B cell (primary cell): ENCODE measurements at regions not wholly inside any gene's neighbourhood (a gene's known extent, or its start where the extent isn't known, plus 50 kb on each side); places are given as distances from the start of the nearest gene placed in this dataset.

ENCODE experiments used
- ATAC-seq: fragments of 200-7000 bp; cut with Tn5 transposase; one replicate; pipeline ENCODE4 v1.10.0; 2021; ENCODE audit warnings: low read depth, mild to moderate bottlenecking, moderate number of reproducible peaks, moderate library complexity
- CTCF ChIA-PET: fragments of 350-600 bp; sonication (Branson Sonifier 250); formaldehyde crosslinking; loops from one replicate; lab custom pipeline; 2021; ENCODE audit warnings: antibody characterized with exemption, inconsistent platforms; lab: Charles Lee
- POLR2A ChIA-PET: fragments of 350-600 bp; sonication (Branson Sonifier 250); formaldehyde crosslinking; loops from one replicate; lab custom pipeline; 2021; ENCODE audit warnings: antibody characterized with exemption; lab: Charles Lee
- DNase-seq: peaks from one replicate; pipeline ENCODE4 v3.0.0; 2013
- H2AFZ ChIP-seq: 2 replicates; pipeline ENCODE4 v1.6.1; 2012; ENCODE audit warnings: mild to moderate bottlenecking, low read depth, low read length; ENCODE audit not compliant: insufficient read depth, poor library complexity, severe bottlenecking
- H3K27ac ChIP-seq, 2 donors: 1 replicate in 1 of 2; 2 replicates in 1 of 2; pipeline ENCODE4 v1.5.1; 2012 to 2013; ENCODE audit warnings: low read length in 2 of 2, mild to moderate bottlenecking in 2 of 2, moderate library complexity in 1 of 2
- H3K27me3 ChIP-seq, 4 experiments: fragments of 200-600 bp in 1 of 4; sonication (generic) in 1 of 4; replicated peaks in 1 of 4; 1 replicate in 2 of 4; 2 replicates in 2 of 4; pipeline versions ENCODE4 v1.6.1 to v1.7.0; 2013 to 2016; ENCODE audit warnings: low read length in 3 of 4, mild to moderate bottlenecking in 2 of 4, mixed read lengths in 1 of 4, moderate library complexity in 1 of 4; ENCODE audit not compliant: insufficient read depth in 4 of 4, control insufficient read depth in 3 of 4; ENCODE audit errors: control extremely low read depth in 1 of 4
- H3K36me3 ChIP-seq, 2 experiments: replicated peaks in 1 of 2; 1 replicate in 1 of 2; 2 replicates in 1 of 2; pipeline versions ENCODE4 v1.6.1 to v1.7.1; 2013; ENCODE audit warnings: low read length in 1 of 2; ENCODE audit not compliant: insufficient read depth in 2 of 2, control insufficient read depth in 1 of 2; ENCODE audit errors: control extremely low read depth in 1 of 2, extremely low read depth in 1 of 2
- H3K4me1 ChIP-seq, 2 donors: fragments of 200-600 bp in 1 of 2; sonication (generic) in 1 of 2; 1 replicate in 1 of 2; 2 replicates in 1 of 2; pipeline versions ENCODE4 v1.5.1 to v1.6.1; 2013 to 2017; ENCODE audit warnings: low read length in 2 of 2; ENCODE audit not compliant: control insufficient read depth in 2 of 2, insufficient read depth in 2 of 2
- H3K4me2 ChIP-seq: replicated peaks from 2 replicates; pipeline ENCODE3; 2012; ENCODE audit warnings: mild to moderate bottlenecking, low read depth, low read length; ENCODE audit not compliant: poor library complexity, severe bottlenecking
- H3K4me3 ChIP-seq, 5 experiments: fragments of 200-600 bp in 1 of 5; sonication (generic) in 1 of 5; 1 replicate in 3 of 5; 2 replicates in 2 of 5; pipeline versions ENCODE4 v1.5.1 to v1.7.0; 2011 to 2016; ENCODE audit warnings: low read length in 4 of 5, mild to moderate bottlenecking in 4 of 5, low read depth in 2 of 5, control low read depth in 1 of 5, moderate library complexity in 1 of 5; ENCODE audit not compliant: insufficient read depth in 1 of 5; ENCODE audit errors: control extremely low read depth in 1 of 5, extremely low read depth in 1 of 5
- H3K79me2 ChIP-seq: fragments of 200-600 bp; sonication (generic); one replicate; pipeline ENCODE4 v1.6.0; 2016; ENCODE audit warnings: low read length; ENCODE audit not compliant: control insufficient read depth, insufficient read depth
- H3K9ac ChIP-seq: fragments of 200-600 bp; sonication (generic); 2 replicates; pipeline ENCODE4 v1.6.1; 2017; ENCODE audit warnings: mild to moderate bottlenecking, low read length, moderate library complexity
- H3K9me3 ChIP-seq, 3 donors: one replicate each; pipeline versions ENCODE4 v1.6.1 to v1.7.1; 2013; ENCODE audit warnings: low read length in 2 of 3; ENCODE audit not compliant: control insufficient read depth in 2 of 3, insufficient read depth in 1 of 3; ENCODE audit errors: control extremely low read depth in 1 of 3
- H4K20me1 ChIP-seq: 2 replicates; pipeline ENCODE4 v1.6.0; 2012; ENCODE audit warnings: mild to moderate bottlenecking, low read length; ENCODE audit not compliant: insufficient read depth, control insufficient read depth, poor library complexity, severe bottlenecking
- H3K27ac Mint-ChIP-seq: one replicate; pipeline ENCODE4 v1.8.0; 2021; ENCODE audit warnings: mixed read lengths
- H3K27me3 Mint-ChIP-seq: one replicate; pipeline ENCODE4 v1.8.0; 2021; ENCODE audit warnings: mixed read lengths
- H3K4me1 Mint-ChIP-seq: one replicate; pipeline ENCODE4 v1.8.0; 2021; ENCODE audit warnings: mixed read lengths
- H3K4me3 Mint-ChIP-seq: one replicate; pipeline ENCODE4 v1.8.0; 2021; ENCODE audit warnings: mixed read lengths
- H3K9me3 Mint-ChIP-seq: one replicate; pipeline ENCODE4 v1.8.0; 2022; ENCODE audit warnings: mixed read lengths; ENCODE audit not compliant: insufficient read depth
- CTCF ChIP-seq: fragments of 200-600 bp; IDR thresholded peaks from one replicate; pipeline ENCODE4 v1.8.0; 2022; ENCODE audit warnings: antibody characterized with exemption, mild to moderate bottlenecking
- EZH2 ChIP-seq: IDR thresholded peaks from 2 replicates; pipeline ENCODE4 v1.6.1; 2012; ENCODE audit warnings: borderline replicate concordance, low read depth, mild to moderate bottlenecking, moderate library complexity, low read length; ENCODE audit not compliant: insufficient read depth, poor library complexity, severe bottlenecking
- WGBS: methylation state at CpG from one replicate; pipeline ENCODE4 v1.1.5; 2013; ENCODE audit warnings: missing lambda C conversion rate; ENCODE audit not compliant: insufficient coverage; 5-methylcytosine and 5-hydroxymethylcytosine counted together
- intact Hi-C: fragments of 100-400 bp; cut with micrococcal nuclease; formaldehyde crosslinking; loops from one replicate; pipeline ENCODE4 v1.10.0; 2022

- Histone ChIP-seq H3K4me3 (no peak overlapping the region), H3K36me3 (no peaks in the 10 kb centered on the region), H2AFZ (no peak overlapping the region), H3K4me2 (no peak overlapping the region), H3K9me3 (peaks cover 0 to under 1% (median 0%) of the 10 kb centered on the region in 3 donors), H3K4me1 (peaks cover 0 to 8% of the 10 kb centered on the region in 2 donors), H3K27ac (no peak overlapping the region), H4K20me1 (no peaks in the 10 kb centered on the region), H3K27me3 (peaks cover 0 to 38% (median 18%) of the 10 kb centered on the region in 4 experiments), H3K9ac (no peak overlapping the region), H3K79me2 (no peaks in the 10 kb centered on the region)
- TF ChIP-seq EZH2 (no peak), CTCF (peak; percentile 72)
- Mint-ChIP-seq H3K4me3 (no peak overlapping the region), H3K27ac (no peak overlapping the region), H3K27me3 (peaks cover 28% of the 10 kb centered on the region), H3K4me1 (peaks cover 8% of the 10 kb centered on the region), H3K9me3 (no peaks in the 10 kb centered on the region)
- WGBS: 26% methylated on average over 7 of the region's 14 CpGs
- intact Hi-C loops: loop anchor here (1.0 to 2.0 kb wide), 3 partner anchors 24 to 191 kb away; partner anchors contain the start of gene ABCC4
- peak; percentile 94 for ATAC-seq
- CTCF ChIA-PET: interaction anchor here (0.7 to 10.9 kb wide), 25 partner anchors 8 to 453 kb away, joined by 3 to 212 read pairs (median 5); no protein-coding TSS in a partner anchor
- POLR2A ChIA-PET: interaction anchor here (0.6 kb wide), 1 partner anchor 8 kb away, joined by 3 read pairs; no protein-coding TSS in a partner anchor
- DNase-seq: peak; percentile 78
Observed at GRCh38 chr13:95380468-95381211, 79.4 kb upstream of the ABCC4 start.

- no peak overlapping the region for H3K9ac ChIP-seq
- ATAC-seq: no peak
- CTCF ChIA-PET: interaction anchor here (0.7 to 10.9 kb wide), 22 partner anchors 8 to 453 kb away, joined by 3 to 212 read pairs (median 6); no protein-coding TSS in a partner anchor
- H4K20me1 ChIP-seq: no peaks in the 10 kb centered on the region
- H3K27ac Mint-ChIP-seq: no peak overlapping the region
- H3K9me3 Mint-ChIP-seq: no peaks in the 10 kb centered on the region
- peaks cover 0 to 41% (median 22%) of the 10 kb centered on the region in 4 experiments for H3K27me3 ChIP-seq
- H3K27ac ChIP-seq: no peak overlapping the region
- no CpG with 5 or more reads among the region's 5 CpGs for WGBS
- H3K4me2 ChIP-seq: no peak overlapping the region
- TF ChIP-seq EZH2: no peak
- TF ChIP-seq CTCF: no peak
- peaks cover 27% of the 10 kb centered on the region for H3K27me3 Mint-ChIP-seq
- H3K4me3 Mint-ChIP-seq: no peak overlapping the region
- peaks cover 8% of the 10 kb centered on the region for H3K4me1 Mint-ChIP-seq
- POLR2A ChIA-PET: interaction anchor here (0.6 kb wide), 1 partner anchor 9 kb away, joined by 3 read pairs; no protein-coding TSS in a partner anchor
- H3K4me3 ChIP-seq: no peak overlapping the region
- intact Hi-C loops: loop anchor here (2.0 kb wide), 1 partner anchor 80 kb away; the partner anchor contains the start of gene ABCC4
- no peaks in the 10 kb centered on the region for H3K36me3 ChIP-seq
- H2AFZ ChIP-seq: no peak overlapping the region
- peaks cover 0 to 4% (median 0%) of the 10 kb centered on the region in 3 donors for H3K9me3 ChIP-seq
- no peaks in the 10 kb centered on the region for H3K79me2 ChIP-seq
- peaks cover 0 to 8% of the 10 kb centered on the region in 2 donors for H3K4me1 ChIP-seq
- no peak for DNase-seq
Observed at GRCh38 chr13:95381212-95381527, 79.9 kb upstream of the ABCC4 start.
